Coronary artery (tissue), 2 donors: ENCODE measurements at regions not wholly inside any gene's neighbourhood (a gene's known extent, or its start where the extent isn't known, plus 50 kb on each side); places are given as distances from the start of the nearest gene placed in this dataset.

Experiments used
- DNase-seq: peaks from one replicate; pipeline ENCODE4 v3.0.0-alpha.2; 2017; ENCODE audit warnings: low spot score
- H3K27ac ChIP-seq, 2 donors: fragments of 200-600 bp; sonication (generic); one replicate each; pipeline ENCODE4 v1.5.1; 2016 to 2019
- H3K4me3 ChIP-seq: fragments of 200-600 bp; sonication (generic); 2 replicates; pipeline ENCODE4 v1.5.1; 2016; ENCODE audit warnings: mild to moderate bottlenecking, moderate library complexity
- TF ChIP-seq, protein P1 (sequence below): fragments of 200-600 bp; sonication (generic); IDR thresholded peaks from one replicate; pipeline ENCODE4 v1.5.1; 2019; ENCODE audit warnings: antibody characterized with exemption

DNA sequence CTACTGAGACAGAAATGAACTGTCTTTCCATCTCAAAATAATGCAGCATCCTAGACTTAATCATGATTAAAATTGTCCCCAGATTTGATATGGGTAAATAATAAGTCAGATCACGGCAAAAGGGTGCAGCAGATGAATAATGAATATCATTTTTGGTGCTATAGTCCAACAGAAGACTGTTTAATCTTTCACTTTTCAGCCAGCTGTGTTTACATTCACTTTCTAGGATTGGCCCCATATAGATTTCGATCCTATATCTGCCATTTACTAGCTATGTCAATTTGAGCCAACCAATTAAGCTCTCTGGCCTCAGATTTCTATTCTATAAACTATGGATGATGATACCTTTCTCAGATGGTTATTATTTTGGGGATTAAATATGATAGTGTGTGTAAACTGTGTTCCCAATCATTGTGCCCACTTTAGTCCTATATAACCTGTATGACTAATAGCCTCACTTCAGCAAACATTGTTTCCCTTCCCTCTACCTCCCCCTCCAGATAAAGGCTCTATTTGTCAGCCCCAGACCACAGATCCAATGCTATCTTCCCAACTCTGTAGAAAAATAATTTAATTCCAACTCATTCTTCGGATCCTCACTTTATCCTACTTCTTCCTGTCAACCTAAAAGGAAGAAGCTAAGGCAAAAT lies 53.6 kb upstream of the NT5E start:
- Histone ChIP-seq H3K4me3 (no peak overlapping the region), H3K27ac (no peak overlapping the region)
- no peak for DNase-seq
- TF ChIP-seq, protein P1, sequence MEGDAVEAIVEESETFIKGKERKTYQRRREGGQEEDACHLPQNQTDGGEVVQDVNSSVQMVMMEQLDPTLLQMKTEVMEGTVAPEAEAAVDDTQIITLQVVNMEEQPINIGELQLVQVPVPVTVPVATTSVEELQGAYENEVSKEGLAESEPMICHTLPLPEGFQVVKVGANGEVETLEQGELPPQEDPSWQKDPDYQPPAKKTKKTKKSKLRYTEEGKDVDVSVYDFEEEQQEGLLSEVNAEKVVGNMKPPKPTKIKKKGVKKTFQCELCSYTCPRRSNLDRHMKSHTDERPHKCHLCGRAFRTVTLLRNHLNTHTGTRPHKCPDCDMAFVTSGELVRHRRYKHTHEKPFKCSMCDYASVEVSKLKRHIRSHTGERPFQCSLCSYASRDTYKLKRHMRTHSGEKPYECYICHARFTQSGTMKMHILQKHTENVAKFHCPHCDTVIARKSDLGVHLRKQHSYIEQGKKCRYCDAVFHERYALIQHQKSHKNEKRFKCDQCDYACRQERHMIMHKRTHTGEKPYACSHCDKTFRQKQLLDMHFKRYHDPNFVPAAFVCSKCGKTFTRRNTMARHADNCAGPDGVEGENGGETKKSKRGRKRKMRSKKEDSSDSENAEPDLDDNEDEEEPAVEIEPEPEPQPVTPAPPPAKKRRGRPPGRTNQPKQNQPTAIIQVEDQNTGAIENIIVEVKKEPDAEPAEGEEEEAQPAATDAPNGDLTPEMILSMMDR, result no peak

DNA sequence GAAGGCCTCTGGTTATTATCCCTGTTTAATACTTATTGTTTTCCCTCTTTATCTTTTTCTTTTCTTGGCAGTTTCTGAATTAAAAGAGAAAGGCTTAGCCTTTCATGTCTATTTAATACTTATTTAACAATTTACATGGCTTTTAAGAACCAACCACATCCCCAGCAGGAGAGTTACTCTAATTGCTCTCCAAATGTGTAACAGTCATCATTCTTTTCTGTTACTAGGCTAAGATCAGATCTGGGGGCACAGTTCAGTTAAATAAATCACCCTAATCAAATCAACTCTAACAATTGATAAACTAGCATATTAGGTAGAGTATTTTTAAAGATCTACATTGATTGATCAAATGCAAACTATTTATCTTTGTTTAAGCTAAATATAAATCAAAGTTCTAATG lies 54.1 kb upstream of the NT5E start:
- Histone ChIP-seq H3K27ac (no peak overlapping the region), H3K4me3 (no peak overlapping the region)
- TF ChIP-seq, protein P1, result no peak
- DNase-seq, result no peak

DNA sequence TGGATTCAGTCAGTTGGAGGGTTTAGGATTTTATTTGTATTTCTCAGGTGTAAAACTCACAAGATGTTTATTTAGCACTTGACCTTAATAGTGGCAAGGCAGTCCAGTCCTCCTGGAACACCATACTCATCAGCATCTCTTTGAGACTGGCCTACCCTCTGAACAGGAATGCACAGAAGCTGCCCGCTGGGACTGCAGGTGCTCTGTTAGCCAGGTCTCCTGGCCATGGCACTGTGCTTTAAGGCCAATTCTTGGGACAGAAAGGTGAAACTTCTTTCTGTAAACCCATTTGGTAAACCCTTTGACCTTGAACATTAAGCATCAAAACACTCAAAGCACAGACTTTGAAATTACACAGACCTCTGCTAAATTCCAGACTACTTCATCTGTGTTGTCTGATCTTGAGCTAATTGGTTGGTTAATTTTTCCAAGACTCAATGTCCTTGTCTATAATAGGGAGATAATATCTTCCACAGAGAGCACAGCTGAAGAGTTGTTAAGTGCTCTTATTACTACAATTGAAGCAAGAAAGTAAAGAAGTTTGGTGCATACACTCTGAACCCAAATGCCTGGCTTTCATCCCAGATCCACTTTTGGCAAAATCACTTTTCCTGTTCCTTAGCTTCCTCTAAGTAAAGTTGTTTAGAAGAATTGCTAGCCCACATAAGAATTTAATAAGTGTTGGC lies 54.9 kb upstream of the NT5E start:
- DNase-seq, result no peak
- no peak overlapping the region for H3K27ac ChIP-seq
- TF ChIP-seq, protein P1, result no peak
- H3K4me3 ChIP-seq, result no peak overlapping the region

DNA sequence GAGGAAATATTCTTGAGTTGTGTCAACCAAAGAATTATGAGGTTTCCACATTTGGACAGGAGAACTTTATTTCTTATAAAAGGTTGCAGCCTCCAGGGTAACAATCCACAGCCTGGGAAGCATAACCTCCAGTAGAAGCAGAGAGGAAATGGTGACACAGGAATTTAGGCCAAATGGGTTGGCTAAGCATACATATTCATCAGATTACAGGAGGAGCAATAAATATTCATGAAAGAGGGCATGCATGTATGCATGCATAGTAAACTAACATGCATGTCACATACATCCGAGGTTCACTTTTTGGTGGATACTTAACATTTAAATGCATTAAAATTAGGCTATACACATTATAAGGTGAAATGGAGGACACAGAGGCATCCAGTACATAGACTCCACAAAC lies 55.7 kb upstream of the NT5E start:
- no peak for DNase-seq
- TF ChIP-seq, protein P1, result no peak
- Histone ChIP-seq H3K27ac (no peak overlapping the region), H3K4me3 (no peak overlapping the region)

DNA sequence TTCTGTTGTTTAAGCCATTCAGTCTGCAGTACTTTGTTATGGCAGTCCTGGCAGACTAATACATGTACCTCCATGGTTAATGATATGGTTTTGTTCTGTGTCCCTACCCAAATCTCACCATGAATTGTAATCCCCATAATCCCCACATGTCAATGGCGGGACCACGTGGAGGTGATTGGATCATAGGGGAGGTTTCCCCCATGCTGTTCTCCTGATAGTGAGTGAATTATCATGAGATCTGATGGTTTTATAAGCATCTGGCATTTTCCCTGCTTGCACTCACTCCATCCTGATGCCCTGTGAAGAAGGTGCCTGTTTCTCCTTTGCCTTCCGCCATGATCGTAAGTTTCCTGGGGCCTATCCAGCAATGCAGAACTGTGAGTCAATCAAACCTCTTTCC lies 57.5 kb upstream of the NT5E start:
- Histone ChIP-seq H3K4me3 (no peak overlapping the region), H3K27ac (no peak overlapping the region)
- TF ChIP-seq, protein P1, result no peak
- DNase-seq, result no peak

DNA sequence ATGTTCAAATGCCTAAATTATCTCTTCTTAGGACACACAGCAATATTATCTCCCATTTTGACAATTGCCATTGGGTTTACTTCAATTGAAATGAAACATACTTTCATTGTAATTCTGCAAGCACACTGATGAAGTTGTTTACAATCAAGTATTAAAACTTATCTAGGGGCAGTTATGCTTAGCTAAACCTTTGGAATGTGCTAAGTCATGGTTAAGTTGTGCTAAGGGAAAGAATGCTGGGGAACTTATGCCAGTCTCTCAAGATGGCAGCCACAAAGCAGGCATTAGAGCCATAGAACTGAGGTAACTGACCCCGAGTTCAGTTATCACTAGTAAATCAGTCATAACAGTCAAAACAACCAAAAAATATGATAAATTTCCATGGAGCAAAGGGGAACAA lies 59.1 kb upstream of the NT5E start:
- H3K4me3 ChIP-seq, result no peak overlapping the region
- H3K27ac ChIP-seq, result no peak overlapping the region
- no peak for DNase-seq
- TF ChIP-seq, protein P1, result no peak

DNA sequence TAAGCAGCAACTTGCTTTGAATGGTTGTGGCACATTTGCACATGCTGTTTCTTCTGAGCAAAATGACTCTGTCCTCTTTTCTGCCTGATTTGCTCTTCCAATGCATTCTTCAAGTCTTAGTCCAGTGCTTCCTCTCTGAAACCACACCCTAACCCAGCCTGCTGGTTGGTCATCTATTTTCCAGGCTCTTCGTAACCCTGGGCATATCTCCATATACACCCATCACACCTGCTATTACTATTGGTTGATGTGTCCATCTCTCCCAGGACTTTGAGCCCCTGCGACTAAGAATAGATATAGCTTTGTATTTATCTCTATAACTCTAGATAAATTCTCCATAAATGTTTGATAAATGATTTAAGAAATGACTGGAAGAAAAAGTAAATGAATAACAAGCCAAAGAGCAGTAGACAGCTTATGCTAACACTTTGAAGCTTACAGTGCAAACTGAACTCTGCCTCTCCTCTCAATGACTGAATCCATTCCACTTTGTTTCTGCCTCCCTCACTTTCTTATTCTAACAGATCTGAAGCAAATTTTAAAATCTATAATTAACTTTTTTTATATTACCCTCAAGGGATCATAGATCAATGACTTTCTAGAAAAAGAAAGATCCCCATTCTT lies 59.7 kb upstream of the NT5E start:
- DNase-seq, result no peak
- TF ChIP-seq, protein P1, result no peak
- no peak overlapping the region for H3K4me3 ChIP-seq
- H3K27ac ChIP-seq, result no peak overlapping the region
